ENCODE measurements at regions not wholly inside any gene's neighbourhood (a gene's known extent, or its start where the extent isn't known, plus 50 kb on each side); places are given as distances from the start of the nearest gene placed in this dataset.

DNA sequence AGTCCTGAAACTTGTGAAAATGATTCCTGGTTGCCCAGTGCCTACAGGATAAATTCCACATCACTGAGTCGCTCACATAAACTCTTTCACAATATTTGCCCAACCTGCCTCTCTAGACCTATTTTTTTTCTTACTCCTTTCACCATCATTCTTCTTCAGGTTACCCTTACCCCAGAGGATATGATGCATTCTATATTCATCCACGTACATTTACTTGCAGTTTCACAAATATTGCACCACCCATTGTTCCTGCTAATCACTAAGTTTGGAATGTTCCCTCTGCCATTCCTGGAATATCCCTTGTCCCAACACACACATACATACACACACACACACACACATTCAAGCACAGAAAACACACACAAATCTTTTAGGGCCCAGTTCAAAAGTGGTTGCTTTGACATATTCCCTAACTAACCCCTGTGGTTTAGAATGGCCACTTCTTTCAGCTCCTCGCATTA lies 379.5 kb downstream of the ETS1 start:
- Histone ChIP-seq H3K4me1 (ENCODE audit: insufficient read depth, low read length, poor library complexity, severe bottlenecking) (no peaks in the 10 kb centered on the region), H3K4me3 (ENCODE audit: low read depth, low read length, poor library complexity, severe bottlenecking) (no peak overlapping the region), H3K9me3 (ENCODE audit: low read length) (no peaks in the 10 kb centered on the region), H3K9me2 (ENCODE audit: insufficient read depth, low read length) (no peaks in the 10 kb centered on the region), H3K4me2 (ENCODE audit: low read length) (no peak overlapping the region), H2AFZ (ENCODE audit: low read length) (no peak overlapping the region), H3K27ac (ENCODE audit: low read depth, low read length, poor library complexity, severe bottlenecking) (no peak overlapping the region), H3K79me2 (ENCODE audit: insufficient read depth, low read depth, low read length) (no peaks in the 10 kb centered on the region), H3K36me3 (ENCODE audit: insufficient read depth, low read length) (no peaks in the 10 kb centered on the region), H4K20me1 (ENCODE audit: insufficient read depth, low read length) (no peaks in the 10 kb centered on the region)
- DNase-seq (ENCODE audit: low spot score): no peak
- no TSS peak for BruUV-seq (replicated peaks)
- CTCF ChIA-PET (ENCODE audit: unreplicated experiment): interaction anchor here (0.6 kb wide), 1 partner anchor 256 kb away, joined by 3 read pairs; no protein-coding TSS in a partner anchor
- POLR2A ChIA-PET: no interaction called here
- TF ChIP-seq EZH2phosphoT487 (IDR thresholded peaks at IDR 0.05; ENCODE audit: borderline replicate concordance, low read depth, low read length) (no peak), CTCF (conservative IDR thresholded peaks at IDR 0.05; ENCODE audit: low read length) (no peak)
- intact Hi-C loops (cut with micrococcal nuclease; ENCODE audit: unreplicated experiment): no loop called here

DNA sequence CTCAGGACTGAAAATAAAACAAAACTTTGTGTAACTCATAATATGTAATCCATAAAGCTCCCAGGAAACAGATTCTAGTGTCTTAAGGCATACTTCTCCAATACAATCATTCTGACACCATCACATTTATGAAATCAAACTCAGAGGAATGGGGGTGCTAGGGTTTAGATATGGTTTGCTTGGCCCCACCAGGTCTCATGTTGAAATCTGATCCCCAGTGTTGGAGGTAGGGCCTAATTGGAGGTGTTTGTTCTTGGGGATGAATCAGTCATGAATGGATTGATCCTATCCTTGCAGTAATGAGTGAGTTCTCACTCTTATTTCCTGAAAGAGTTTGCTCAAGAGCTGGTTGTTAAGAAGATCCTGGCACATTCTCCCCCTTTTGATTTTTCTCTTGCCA lies 380.9 kb downstream of the ETS1 start:
- POLR2A ChIA-PET: no interaction called here
- Histone ChIP-seq H3K27ac (ENCODE audit: low read depth, low read length, poor library complexity, severe bottlenecking) (no peak overlapping the region), H3K79me2 (ENCODE audit: insufficient read depth, low read depth, low read length) (no peaks in the 10 kb centered on the region), H3K4me1 (ENCODE audit: insufficient read depth, low read length, poor library complexity, severe bottlenecking) (no peaks in the 10 kb centered on the region), H3K36me3 (ENCODE audit: insufficient read depth, low read length) (no peaks in the 10 kb centered on the region), H3K9me3 (ENCODE audit: low read length) (no peaks in the 10 kb centered on the region), H4K20me1 (ENCODE audit: insufficient read depth, low read length) (no peaks in the 10 kb centered on the region), H3K4me2 (ENCODE audit: low read length) (no peak overlapping the region), H2AFZ (ENCODE audit: low read length) (no peak overlapping the region), H3K9me2 (ENCODE audit: insufficient read depth, low read length) (no peaks in the 10 kb centered on the region), H3K4me3 (ENCODE audit: low read depth, low read length, poor library complexity, severe bottlenecking) (no peak overlapping the region)
- no TSS peak for BruUV-seq (replicated peaks)
- intact Hi-C loops (cut with micrococcal nuclease; ENCODE audit: unreplicated experiment): no loop called here
- no peak for TF ChIP-seq CTCF (conservative IDR thresholded peaks at IDR 0.05; ENCODE audit: low read length)
- no peak for TF ChIP-seq EZH2phosphoT487 (IDR thresholded peaks at IDR 0.05; ENCODE audit: borderline replicate concordance, low read depth, low read length)
- no peak for DNase-seq (ENCODE audit: low spot score)
- CTCF ChIA-PET (ENCODE audit: unreplicated experiment): no interaction called here

GRCh38 chr11:128205796-128206195 lies 381.6 kb downstream of the ETS1 start:
- Histone ChIP-seq H3K9me3 (ENCODE audit: low read length) (no peaks in the 10 kb centered on the region), H3K4me1 (ENCODE audit: insufficient read depth, low read length, poor library complexity, severe bottlenecking) (no peaks in the 10 kb centered on the region), H3K27ac (ENCODE audit: low read depth, low read length, poor library complexity, severe bottlenecking) (no peak overlapping the region), H3K4me2 (ENCODE audit: low read length) (no peak overlapping the region), H2AFZ (ENCODE audit: low read length) (no peak overlapping the region), H3K4me3 (ENCODE audit: low read depth, low read length, poor library complexity, severe bottlenecking) (no peak overlapping the region), H3K36me3 (ENCODE audit: insufficient read depth, low read length) (no peaks in the 10 kb centered on the region), H3K9me2 (ENCODE audit: insufficient read depth, low read length) (no peaks in the 10 kb centered on the region), H4K20me1 (ENCODE audit: insufficient read depth, low read length) (no peaks in the 10 kb centered on the region), H3K79me2 (ENCODE audit: insufficient read depth, low read depth, low read length) (no peaks in the 10 kb centered on the region)
- DNase-seq (ENCODE audit: low spot score): no peak
- ChIA-PET POLR2A (no interaction called here), CTCF (ENCODE audit: unreplicated experiment) (no interaction called here)
- no TSS peak for BruUV-seq (replicated peaks)
- TF ChIP-seq EZH2phosphoT487 (IDR thresholded peaks at IDR 0.05; ENCODE audit: borderline replicate concordance, low read depth, low read length) (no peak), CTCF (conservative IDR thresholded peaks at IDR 0.05; ENCODE audit: low read length) (no peak)
- intact Hi-C loops (cut with micrococcal nuclease; ENCODE audit: unreplicated experiment): no loop called here
